ENCODE measurements at regions not wholly inside any gene's neighbourhood (a gene's known extent, or its start where the extent isn't known, plus 50 kb on each side); places are given as distances from the start of the nearest gene placed in this dataset.
A peak's percentile ranks its signal among the peaks of the same experiment; 100 is the strongest.
"Not testable (repeated sequence)": the region's sequence is repeated elsewhere in the genome, so short reads cannot be mapped to it uniquely, and the experiment has no call there.

DNA sequence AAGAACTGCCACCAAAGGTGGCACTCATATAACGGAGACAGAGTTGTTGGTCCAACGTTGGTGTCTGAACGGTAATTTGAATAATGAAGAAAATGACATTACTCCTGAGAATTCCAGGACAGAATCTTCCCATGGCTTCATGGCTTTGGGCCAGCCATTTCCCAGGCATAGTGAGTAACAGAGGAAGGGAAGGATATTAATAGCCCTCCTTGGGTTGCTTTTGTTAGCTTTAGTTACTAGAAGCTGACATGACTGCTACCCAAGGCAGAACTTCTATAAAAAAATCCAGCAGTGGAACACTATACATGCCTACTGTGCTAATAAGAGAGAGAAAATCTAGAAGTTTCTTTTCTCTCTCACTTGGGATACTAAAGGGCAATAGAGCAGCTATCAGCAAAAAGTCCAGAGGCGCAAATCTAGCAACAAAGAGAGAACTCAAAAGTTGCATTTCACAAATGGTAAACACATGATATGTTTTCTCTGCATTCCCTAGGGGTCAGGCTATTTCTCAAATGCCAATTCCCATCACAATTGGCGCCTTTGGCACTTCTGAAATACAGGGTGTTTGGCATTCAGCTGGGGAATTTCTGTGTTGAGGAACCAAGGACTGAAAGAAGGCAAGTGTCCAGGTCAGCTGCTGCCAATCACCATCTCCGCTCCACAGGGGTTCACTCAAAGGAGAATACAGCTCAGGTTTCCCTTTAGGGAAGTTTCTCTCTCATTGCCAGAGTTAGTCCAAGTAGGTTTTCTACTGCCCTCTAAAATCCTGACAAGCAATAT, 160.8 kb upstream of the KYNU start:
- no peak for DNase-seq (ENCODE audit: low read depth)

DNA sequence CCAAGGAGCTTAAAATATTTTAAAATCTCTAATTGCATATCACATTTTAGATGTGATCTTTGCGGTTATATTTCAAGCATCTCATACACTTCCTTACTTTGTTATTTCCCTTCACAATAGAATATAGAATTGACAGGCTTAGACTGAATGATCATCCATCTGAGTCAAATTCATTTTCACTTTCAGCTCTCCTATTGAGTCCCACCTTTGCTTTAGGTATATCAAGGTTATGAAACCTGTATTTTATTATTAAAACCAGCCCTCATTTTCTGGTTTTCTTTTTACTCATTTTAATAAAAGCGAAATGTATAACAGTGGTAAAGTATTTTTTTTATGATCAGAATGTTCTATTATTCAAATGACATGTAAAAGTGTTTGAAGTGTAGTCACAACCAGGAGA, 162.9 kb upstream of the KYNU start:
- no peak for DNase-seq (ENCODE audit: low read depth)

DNA sequence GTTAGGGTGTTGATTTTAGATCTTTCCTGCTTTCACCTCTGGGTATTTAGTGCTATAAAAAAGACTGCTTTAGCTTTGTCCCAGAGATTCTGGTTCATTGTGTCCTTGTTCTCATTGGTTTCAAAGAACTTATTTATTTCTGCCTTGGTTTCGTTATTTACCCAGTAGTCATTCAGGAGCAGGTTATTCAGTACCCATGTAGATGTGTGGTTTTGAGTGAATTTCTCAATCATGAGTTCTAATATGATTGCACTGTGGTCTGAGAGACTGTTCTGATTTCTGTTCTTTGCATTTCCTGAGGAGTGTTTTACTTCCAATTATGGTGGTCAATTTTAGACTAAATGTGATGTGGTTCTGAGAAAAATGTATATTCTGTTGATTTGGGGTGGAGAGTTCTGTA, 167.1 kb upstream of the KYNU start:
- no peak for DNase-seq (ENCODE audit: low read depth)

DNA sequence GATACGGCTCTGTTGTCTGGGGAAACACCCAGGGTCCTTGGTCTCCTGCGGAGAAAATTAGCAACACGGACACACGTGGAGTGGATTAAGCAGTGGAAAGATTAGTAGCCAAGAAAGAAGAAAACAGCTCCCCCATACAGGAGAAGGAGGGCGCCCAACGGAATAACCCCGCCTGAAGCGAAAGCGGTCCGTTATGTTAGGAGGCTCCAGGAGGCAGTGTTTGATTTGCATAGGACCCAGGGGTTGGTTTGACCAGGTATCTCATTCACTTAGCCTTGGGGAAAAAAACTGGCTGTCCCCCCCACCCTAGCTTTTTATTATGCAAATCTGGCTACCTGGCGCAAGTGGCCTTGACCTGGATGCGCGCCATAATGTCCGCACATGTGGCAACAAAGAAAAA, 170.1 kb upstream of the KYNU start:
- no peak for DNase-seq (ENCODE audit: low read depth)

DNA sequence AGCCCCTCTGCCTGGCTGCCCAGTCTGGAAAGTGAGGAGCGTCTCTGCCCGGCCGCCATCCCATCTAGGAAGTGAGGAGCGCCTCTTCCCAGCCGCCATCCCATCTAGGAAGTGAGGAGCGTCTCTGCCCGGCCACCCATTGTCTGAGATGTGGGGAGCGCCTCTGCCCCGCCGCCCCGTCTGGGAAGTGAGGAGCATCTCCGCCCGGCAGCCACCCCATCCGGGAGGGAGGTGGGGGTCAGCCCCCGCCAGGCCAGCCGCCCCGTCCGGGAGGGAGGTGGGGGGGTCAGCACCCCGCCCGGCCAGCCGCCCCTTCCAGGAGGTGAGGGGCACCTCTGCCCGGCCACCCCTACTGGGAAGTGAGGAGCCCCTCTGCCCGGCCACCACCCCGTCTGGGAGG, 175.1 kb upstream of the KYNU start:
- not testable (repeated sequence) for DNase-seq (ENCODE audit: low read depth)

DNA sequence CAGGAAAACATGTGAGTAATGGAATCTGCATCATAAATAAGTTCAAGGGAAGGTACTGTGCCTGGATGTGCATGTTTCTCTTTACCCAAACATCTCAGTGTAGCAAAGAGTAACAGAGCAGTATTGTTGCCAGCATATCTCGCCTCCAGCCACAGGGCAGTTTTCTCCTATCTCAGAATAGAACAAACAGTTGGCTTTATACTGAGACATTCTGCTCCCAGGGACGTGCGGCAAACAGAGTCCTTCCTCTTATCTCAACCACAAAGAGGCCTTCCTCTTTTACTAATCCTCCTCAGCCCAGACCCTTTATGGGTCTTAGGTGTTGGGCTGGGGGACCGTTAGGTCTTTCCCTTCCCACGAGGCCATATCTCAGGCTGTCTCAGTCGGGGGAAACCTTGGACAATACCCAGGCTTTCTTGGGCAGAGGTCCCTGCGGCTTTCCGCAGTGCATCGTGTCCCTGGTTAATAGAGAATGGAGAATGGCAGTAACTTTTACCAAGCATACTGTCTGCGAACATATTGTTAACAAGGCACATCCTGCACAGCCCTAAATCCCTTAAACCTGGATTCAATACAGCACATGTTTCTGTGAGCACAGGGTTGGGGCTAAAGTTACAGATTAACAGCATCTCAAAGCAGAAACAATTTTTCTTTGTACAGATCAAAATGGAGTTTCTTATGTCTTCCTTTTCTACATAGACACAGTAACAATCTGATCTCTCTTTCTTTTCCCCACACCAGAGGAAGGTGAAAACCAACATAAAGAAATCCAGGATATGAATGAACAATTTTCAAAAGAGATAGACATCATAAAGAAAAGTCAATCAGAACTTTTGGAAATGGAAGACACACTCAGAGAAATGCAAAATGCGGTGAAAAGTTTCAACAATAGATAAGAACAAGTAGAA, 181.9 kb upstream of the KYNU start:
- not testable (repeated sequence) for DNase-seq (ENCODE audit: low read depth)

DNA sequence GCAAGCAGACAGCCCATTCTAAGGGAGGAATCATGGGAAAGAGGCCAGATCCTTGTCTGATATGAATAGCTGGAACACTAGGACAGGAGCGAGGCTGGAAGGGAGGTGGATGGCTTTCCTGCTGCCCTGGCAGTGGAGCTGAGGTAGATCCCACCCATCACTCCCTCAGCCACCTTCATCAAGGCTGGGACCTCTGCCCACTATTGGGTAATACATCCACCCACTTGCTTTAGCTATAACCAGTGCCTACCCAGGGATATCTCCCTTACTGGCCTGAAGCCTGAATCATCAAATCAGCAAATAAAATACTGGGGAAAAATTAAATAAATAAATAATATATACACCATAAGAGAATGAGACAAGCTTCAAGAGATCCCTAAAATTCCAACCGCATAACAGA, 183.2 kb upstream of the KYNU start:
- no peak for DNase-seq (ENCODE audit: low read depth)

DNA sequence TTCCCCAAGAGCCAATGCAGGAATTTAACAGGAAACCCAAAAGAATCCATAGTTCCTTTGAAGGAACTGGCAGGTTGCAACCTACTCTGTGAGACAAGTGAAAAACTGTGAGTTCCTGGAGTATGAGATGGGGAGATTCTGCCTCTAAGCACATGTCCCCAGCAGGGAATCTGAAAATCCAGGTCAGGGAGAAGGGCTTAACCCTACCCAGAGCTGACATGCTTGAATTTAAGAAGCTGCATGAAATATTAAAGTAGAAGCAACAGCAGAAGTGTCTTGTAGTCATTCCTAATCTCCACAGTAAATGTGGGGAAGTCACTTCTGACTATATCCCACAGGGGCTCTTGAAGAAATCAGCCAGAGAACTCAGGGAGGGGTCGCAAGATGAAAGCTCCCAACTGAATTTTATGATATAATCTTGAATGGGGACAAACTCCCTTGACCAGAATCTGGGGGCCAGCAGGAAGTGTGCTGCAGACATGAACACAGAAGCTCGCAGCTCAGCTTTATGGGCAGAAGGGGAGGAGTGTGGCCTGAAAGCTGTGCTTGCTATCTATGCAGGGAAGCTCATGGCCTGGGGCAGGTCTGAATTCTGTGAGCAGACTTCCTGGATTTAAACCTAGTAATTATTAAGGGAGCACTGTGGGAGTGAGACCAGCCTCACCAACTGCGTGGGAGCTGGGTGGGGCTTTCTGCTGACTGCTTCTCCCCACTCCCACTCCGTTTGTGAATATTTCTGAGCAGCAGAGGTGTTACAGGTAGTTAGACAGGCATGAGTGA, 184.1 kb upstream of the KYNU start:
- DNase-seq (ENCODE audit: low read depth), result no peak

DNA sequence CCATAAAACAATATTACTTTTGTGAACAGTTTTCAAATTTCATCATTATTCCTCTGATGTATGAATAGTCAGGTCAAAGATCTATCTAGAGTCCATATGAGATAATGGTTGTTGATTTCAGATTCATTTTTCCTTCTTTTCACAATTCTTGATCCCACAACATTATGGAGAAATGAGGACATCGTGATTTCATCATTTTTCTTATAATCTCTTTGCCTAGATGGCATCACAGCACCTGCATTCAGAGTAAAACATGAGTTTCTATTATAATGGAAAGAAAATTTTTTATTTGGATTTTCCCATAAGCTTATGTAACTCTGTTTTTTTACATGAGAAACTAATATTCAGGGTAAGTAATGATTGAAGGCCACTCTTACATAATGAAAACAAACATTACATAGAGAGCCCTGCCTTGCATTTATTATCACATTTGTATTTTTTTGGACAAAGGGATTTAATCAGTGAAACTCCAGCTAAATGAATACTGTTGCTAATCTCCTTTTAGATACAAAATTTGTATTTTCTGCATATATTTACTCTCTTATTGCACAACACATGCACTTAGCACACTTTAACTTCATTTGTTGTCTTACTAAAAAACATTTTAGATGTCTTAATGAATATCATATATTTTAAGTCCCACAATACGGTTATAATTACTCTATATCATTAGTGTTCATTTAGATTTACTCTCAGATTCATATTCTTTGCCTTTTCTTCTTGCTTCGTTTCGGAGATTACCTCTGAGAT, 188.4 kb upstream of the KYNU start:
- DNase-seq (ENCODE audit: low read depth), result no peak

DNA sequence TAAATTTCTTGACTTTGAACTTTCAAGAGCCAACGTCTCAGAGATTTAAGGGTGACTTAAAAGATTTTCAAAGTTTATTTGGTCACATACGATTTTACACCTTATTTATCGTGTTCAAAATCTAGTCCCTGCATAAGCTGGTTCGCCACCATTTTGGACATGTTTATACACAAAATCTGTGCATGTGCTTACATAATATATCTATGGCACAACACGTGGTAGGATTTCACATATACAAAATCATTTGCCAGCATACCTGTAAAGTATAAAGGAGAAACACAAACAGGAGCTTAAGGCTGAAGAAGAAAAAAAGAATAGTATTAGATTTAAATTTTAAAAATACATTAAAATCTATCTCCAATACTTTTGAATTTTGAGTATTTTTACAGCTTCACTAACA, 190.0 kb upstream of the KYNU start:
- DNase-seq (ENCODE audit: low read depth), result no peak

DNA sequence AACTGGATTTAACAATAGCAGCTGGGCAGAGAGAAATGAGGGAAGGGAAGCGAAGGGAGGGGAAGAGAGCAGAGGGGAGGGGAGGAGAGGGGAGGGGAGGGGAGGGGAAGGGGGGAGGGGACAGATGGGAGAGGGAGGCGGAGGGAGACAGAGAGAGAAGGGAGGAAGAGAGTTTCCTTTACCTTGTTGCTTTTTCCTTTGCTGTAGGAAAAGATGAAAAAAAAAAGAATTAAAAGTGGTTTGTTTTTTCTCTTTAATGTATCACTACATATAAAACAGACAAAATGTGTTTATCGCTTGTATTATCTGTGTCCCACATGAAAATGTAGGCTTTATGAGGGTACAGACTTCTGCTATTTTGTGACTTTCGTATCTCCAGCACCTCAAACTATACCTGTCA, 190.4 kb upstream of the KYNU start:
- DNase-seq (ENCODE audit: low read depth), result no peak

DNA sequence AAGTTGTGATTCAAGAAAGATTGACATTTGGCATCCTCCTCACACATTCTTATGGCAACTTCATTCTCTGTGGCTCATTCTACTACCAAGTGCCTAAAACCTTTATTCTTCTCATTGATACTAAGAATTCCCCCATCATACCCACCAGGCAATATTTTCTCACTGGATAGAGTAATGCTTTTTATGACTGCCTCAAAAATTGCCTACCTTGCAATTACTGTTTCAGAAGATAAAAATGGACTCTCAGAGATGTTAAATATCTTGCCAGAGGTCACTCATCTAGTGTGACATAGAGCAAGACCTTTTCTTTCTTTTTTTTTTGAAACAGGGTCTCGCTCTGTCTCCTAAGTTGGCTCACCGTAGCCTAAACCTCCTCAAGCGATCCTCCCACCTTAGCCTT, 192.8 kb upstream of the KYNU start:
- no peak for DNase-seq (ENCODE audit: low read depth)

DNA sequence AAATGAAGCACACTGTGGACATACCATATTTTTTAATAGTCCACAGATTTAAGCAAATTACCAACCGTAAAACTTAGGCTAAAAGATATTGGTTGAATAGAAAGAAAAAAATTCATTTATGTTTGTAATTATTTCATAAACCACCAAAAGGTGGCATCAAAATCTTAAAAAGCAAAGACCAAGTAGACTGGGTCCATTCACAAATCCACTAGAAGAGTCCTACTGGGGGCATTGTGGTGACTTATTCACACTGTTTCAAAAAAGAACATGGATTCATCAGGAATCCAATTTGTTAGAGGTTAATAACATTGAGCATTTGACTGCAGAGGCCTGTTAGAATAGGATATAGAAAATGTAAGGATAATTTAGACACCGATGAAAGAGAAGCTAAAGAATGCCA, 194.9 kb upstream of the KYNU start:
- DNase-seq (ENCODE audit: low read depth), result peak; percentile 8

DNA sequence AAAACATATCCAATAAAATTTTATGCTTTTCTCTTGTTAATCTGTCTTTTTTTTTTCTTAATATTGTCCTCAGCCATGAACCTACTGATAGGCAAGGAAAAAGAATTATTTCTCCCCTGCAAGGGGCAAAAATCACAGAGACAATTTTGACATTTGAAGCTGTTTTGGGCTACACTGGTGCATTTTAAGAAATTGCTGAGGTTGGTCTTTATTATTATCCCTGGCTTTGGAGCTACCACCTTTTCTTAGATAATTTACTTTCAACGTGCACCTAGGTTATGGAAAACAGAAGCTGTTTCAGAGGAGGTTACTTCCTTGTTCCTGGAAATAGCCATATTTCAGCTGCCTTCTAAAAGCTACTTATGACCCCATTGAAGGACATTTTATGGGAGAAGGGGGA, 195.5 kb upstream of the KYNU start:
- DNase-seq (ENCODE audit: low read depth), result no peak

DNA sequence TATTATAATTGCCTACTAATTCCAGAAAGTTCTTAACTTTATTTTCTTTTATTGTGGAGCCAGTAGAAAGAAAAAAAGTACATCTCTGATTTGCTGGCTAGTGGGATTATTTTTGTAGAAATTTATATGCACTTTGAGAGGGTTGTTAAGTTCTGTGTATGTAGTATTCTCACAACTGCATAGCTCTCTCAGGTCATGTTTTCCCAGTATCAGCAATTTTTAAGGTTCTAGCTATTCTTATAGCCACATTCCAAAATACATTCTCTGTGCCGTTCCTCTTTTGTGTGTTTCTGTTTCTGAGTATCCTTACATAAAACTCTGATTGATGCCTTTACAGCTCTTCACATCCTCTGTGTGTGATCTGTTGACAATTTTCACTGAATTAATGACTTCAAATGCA, 199.3 kb upstream of the KYNU start:
- no peak for DNase-seq (ENCODE audit: low read depth)

DNA sequence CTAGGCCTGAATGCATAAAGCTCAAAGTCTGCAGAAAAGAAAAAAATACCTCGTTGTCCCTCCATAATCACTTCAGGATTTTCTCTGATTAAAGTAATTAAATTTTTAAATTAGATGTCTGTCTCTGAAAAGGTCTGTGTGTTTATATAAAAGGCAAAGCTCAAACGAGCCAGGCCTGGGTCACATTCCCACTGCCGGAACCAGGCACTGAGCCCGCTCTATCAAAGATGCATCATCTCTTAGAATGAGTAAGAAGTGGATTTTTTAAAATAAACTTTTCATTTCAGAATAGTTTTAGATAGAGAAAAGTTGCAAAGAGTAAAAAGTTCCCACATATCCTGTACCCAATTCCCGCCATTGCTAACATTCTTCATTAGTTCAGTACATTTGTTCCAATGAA, 202.1 kb upstream of the KYNU start:
- no peak for DNase-seq (ENCODE audit: low read depth)

DNA sequence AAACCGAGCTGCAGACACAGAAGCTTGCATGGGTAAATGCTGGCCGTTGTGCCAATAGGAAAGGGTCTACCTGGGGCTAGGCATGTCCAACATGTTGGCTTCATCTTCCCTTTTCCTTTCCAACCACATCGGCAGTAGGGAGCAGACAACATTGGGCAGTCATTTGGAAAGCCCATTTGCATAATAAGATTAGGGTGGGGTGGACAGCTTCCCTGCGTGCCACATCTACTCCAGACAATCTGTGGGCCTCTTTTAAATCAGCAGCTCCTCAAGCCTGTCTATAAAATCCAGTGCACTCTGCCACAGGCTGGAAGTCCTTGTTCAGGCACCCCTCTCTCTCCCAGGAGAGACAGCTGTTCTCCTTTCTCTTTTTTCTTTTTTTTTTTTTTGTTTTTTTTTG, 203.6 kb upstream of the KYNU start:
- DNase-seq (ENCODE audit: low read depth), result no peak

DNA sequence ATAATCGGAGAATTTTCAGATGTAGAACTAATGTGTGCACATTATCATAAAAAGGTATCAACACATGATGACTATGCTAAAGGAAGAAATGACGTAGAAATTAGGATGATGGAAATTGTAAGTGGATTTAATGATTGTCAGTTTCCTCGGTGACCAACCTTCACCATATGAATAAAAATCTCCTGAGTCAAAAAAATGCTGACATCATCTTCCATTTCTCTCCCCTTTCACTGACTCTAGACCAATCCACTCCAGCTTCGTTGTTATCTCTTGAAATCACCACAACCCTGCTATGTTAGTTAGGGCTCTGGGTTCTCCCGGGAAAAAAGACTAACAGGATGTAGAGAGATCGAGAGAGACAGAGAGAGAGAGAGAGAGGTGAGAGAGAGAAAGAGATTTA, 204.8 kb upstream of the KYNU start:
- no peak for DNase-seq (ENCODE audit: low read depth)

DNA sequence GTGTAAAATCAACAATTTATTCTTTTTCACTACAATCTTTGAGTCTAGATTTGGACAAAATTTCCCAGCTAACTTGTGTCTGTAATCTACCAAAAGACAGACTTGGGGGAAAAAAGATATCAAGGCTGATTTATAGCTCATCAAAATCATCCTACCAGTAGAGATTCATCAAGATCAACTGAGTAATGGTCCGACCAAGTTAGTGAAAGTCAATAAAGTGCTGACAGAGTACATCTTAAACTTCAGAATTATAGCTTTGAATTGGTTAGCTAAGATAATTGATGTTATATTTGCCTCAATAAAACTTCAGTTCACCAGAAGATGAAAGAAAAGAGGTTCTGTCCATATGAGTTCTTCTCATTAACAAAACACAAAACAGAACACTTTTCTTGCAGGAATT, 207.1 kb upstream of the KYNU start:
- no peak for DNase-seq (ENCODE audit: low read depth)

DNA sequence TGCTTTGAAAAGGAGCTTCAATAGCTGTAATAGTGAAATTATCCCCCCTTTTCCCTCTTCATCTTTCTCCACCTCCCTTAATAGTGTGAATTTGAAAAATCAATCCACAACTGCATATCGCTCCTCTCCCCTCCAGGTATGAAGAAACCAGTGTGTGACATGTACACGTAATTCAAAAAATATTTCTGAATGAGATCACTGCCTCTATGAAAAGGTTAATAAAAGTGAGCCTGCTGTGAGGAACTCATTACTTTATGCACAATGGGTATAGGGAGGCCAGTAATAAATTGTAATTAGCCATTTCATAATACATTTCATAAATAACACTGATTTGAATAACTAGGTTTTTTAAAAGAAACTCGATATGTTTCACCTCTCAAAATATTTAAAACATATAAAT, 209.0 kb upstream of the KYNU start:
- DNase-seq (ENCODE audit: low read depth), result no peak

DNA sequence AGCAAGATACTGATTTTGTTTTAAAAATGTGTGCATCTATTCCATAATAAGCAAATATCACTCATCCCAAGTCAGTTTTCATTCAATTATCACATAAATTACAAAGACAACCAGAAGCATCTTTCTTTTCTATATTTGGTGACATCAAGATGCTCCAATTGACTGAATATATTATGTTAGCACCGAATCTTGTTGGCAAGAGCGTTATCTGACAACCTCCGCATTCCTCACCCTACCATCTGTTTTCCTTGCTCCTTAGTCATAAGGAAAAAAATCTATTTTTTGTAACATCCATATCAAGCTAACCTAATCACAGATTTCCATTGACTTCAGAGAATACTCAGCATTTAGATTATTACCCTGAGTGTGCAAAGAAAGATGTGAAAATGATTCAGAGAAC, 212.2 kb upstream of the KYNU start:
- DNase-seq (ENCODE audit: low read depth), result no peak

DNA sequence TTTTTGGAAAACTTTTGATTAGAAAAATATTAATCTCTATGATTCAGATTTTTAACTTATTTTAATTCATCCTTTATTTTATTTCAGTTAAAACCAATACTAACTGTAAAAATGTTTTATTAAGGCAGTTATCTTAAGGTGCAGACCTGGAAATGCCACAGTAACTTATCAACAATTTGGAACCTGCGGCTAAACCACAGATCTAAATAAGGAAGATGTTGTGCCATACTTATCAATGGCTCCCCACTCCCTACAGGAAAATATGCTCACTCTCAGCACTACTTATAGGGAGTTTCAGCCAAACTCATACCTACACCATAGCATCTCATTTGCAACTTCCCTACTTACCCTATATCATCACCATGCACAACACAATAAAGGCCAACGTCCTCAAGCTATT, 226.9 kb upstream of the KYNU start:
- no peak for DNase-seq (ENCODE audit: low read depth)

Data from RPMI7951 (cell line).